CD4-positive, alpha-beta T cell (primary cell): ENCODE measurements at regions not wholly inside any gene's neighbourhood (a gene's known extent, or its start where the extent isn't known, plus 50 kb on each side); places are given as distances from the start of the nearest gene placed in this dataset.

Source experiments
- ATAC-seq: fragments of 200-7000 bp; cut with Tn5 transposase; one replicate; pipeline ENCODE4 v1.10.0; 2022; ENCODE audit warnings: mild to moderate bottlenecking; ENCODE audit not compliant: poor library complexity
- CTCF ChIA-PET: fragments of 350-600 bp; sonication (Branson Sonifier 250); formaldehyde crosslinking; loops from one replicate; lab custom pipeline; 2021; ENCODE audit warnings: antibody characterized with exemption, inconsistent platforms; lab: Charles Lee
- POLR2A ChIA-PET: fragments of 350-600 bp; sonication (Branson Sonifier 250); formaldehyde crosslinking; loops from one replicate; lab custom pipeline; 2021; ENCODE audit warnings: antibody characterized with exemption, inconsistent platforms; lab: Charles Lee
- DNase-seq, 14 experiments: peaks; one replicate each; pipeline ENCODE4 v3.0.0-alpha.2; 2013 to 2020; ENCODE audit warnings: mixed read lengths in 2 of 14
- H3K27ac ChIP-seq, 2 donors: one replicate each; pipeline versions ENCODE4 v1.5.1 to v1.7.0; 2013; ENCODE audit warnings: low read length in 2 of 2, low read depth in 1 of 2, mild to moderate bottlenecking in 1 of 2
- H3K27me3 ChIP-seq, 2 experiments: 1 replicate in 1 of 2; 2 replicates in 1 of 2; pipeline versions ENCODE4 v1.6.1 to v1.7.0; 2013; ENCODE audit warnings: low read length in 2 of 2, control low read depth in 1 of 2, mild to moderate bottlenecking in 1 of 2, moderate library complexity in 1 of 2; ENCODE audit not compliant: insufficient read depth in 2 of 2, control insufficient read depth in 1 of 2
- H3K36me3 ChIP-seq: one replicate; pipeline ENCODE4 v1.6.1; 2013; ENCODE audit warnings: low read length, control low read depth; ENCODE audit not compliant: insufficient read depth
- H3K4me1 ChIP-seq: one replicate; pipeline ENCODE4 v1.6.1; 2013; ENCODE audit warnings: low read length, control low read depth; ENCODE audit not compliant: insufficient read depth
- H3K4me3 ChIP-seq: one replicate; pipeline ENCODE4 v1.5.1; 2013; ENCODE audit warnings: mild to moderate bottlenecking, low read length, moderate library complexity
- H3K9me3 ChIP-seq, 2 experiments: 1 replicate in 1 of 2; 2 replicates in 1 of 2; pipeline versions ENCODE4 v1.6.1 to v1.7.0; 2013; ENCODE audit warnings: low read length in 2 of 2, mild to moderate bottlenecking in 2 of 2, control low read depth in 1 of 2, moderate library complexity in 1 of 2; ENCODE audit not compliant: control insufficient read depth in 1 of 2, insufficient read depth in 1 of 2
- H3K27ac Mint-ChIP-seq: one replicate; pipeline ENCODE4 v1.8.0; 2020; ENCODE audit warnings: mixed read lengths
- H3K27me3 Mint-ChIP-seq: one replicate; pipeline ENCODE4 v1.8.0; 2021; ENCODE audit warnings: mixed read lengths
- H3K36me3 Mint-ChIP-seq: one replicate; pipeline ENCODE4 v1.8.0; 2021; ENCODE audit warnings: low read depth, mixed read lengths
- H3K4me1 Mint-ChIP-seq: one replicate; pipeline ENCODE4 v1.8.0; 2021; ENCODE audit warnings: low read depth, mixed read lengths
- H3K4me3 Mint-ChIP-seq: one replicate; pipeline ENCODE4 v1.8.0; 2020; ENCODE audit warnings: mild to moderate bottlenecking, mixed read lengths
- H3K9me3 Mint-ChIP-seq: one replicate; pipeline ENCODE4 v1.8.0; 2020; ENCODE audit warnings: mixed read lengths
- intact Hi-C, 2 experiments: fragments of 100-400 bp; cut with DNase I in 1 of 2; cut with micrococcal nuclease in 1 of 2; formaldehyde crosslinking; loops; one replicate each; pipeline versions ENCODE4 v1.15.1 to v1.9.0; 2023 to 2025; cut with DNase I, micrococcal nuclease
- TF ChIP-seq, protein P1 (sequence below): fragments of 200-600 bp; IDR thresholded peaks from one replicate; pipeline ENCODE4 v1.8.0; 2022; ENCODE audit warnings: antibody characterized with exemption, mild to moderate bottlenecking

DNA sequence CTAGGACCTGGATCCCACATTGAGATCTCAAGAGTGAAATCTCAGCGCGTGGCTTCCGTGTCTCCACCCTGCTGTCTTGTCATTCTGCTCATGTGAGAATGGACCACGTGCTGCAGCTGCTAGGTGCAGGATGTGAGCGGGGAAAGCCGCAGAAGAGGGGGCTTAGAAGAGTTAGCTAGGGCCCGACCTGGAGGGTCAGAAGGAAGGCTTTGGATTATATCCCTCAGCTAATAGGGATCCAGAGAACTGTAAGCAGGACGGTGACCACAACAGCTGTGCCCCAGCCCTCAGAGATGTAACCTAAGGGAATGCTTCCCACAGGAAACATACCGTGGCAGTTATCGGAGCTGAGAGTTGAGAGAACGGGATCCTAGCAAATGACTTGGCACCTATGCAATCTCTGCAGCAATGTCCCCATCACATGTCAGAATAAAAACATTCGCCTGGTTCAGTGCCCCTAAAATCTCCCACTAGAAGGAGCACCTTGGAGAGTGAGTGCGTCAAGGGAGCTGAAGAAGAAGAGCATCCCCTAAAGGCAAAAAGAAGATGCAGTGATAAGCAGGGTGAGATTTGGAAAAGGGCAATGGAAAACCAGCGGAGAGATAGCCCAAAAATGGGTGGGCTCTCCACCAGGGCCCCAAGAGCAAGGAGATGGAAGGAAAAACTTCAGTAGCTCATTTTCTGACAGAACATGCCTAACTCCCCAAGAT lies 76.9 kb upstream of the ST8SIA2 start:
- Histone ChIP-seq H3K9me3 (no peaks in the 10 kb centered on the region), H3K4me3 (no peak overlapping the region), H3K4me1 (no peaks in the 10 kb centered on the region), H3K27ac (no peak overlapping the region), H3K36me3 (no peaks in the 10 kb centered on the region), H3K27me3 (peaks cover 0 to 9% of the 10 kb centered on the region in 2 experiments)
- Mint-ChIP-seq H3K4me1 (no peaks in the 10 kb centered on the region), H3K27me3 (peaks cover 43% of the 10 kb centered on the region), H3K9me3 (peaks cover 4% of the 10 kb centered on the region), H3K27ac (no peak overlapping the region), H3K36me3 (no peaks in the 10 kb centered on the region), H3K4me3 (no peak overlapping the region)
- intact Hi-C loops: no loop called here
- DNase-seq (no peak), ATAC-seq (no peak)
- TF ChIP-seq, protein P1, sequence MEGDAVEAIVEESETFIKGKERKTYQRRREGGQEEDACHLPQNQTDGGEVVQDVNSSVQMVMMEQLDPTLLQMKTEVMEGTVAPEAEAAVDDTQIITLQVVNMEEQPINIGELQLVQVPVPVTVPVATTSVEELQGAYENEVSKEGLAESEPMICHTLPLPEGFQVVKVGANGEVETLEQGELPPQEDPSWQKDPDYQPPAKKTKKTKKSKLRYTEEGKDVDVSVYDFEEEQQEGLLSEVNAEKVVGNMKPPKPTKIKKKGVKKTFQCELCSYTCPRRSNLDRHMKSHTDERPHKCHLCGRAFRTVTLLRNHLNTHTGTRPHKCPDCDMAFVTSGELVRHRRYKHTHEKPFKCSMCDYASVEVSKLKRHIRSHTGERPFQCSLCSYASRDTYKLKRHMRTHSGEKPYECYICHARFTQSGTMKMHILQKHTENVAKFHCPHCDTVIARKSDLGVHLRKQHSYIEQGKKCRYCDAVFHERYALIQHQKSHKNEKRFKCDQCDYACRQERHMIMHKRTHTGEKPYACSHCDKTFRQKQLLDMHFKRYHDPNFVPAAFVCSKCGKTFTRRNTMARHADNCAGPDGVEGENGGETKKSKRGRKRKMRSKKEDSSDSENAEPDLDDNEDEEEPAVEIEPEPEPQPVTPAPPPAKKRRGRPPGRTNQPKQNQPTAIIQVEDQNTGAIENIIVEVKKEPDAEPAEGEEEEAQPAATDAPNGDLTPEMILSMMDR: no peak
- CTCF ChIA-PET: no interaction called here
- POLR2A ChIA-PET: no interaction called here

DNA sequence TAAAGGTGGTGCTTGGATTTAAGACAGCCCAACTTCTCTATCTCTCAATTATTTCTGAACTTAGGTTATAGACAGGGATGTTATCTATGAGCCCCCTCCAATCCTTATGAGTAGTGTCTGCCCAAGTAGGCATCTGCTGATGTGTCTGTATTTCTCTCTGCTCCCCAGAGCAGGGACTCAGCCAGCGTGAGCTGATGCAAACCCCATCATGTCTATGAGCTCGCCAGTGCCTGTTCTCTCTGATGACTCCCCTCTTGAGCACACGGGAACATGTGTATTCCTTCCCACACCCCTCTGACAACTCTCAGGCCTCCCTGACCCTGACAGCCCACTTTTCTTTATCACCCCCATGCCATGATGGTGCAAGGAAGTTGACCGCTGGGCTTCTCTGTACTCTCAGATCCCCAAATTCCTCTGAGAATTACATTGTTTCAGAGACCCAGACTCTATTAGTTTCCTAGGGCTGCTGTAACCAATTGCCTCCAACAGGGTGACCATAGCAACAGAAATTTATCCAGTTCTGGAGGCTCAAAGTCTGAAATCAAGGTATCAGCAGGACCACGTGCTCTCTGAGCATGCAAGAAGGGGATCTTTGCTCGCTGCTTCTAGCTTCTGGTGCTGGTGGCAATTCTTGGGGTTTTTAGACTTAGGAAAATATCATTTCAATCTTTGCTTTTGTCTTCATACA lies 73.5 kb upstream of the ST8SIA2 start:
- Mint-ChIP-seq H3K4me3 (no peak overlapping the region), H3K9me3 (no peaks in the 10 kb centered on the region), H3K36me3 (no peaks in the 10 kb centered on the region), H3K4me1 (no peaks in the 10 kb centered on the region), H3K27me3 (peaks cover 36% of the 10 kb centered on the region), H3K27ac (no peak overlapping the region)
- Histone ChIP-seq H3K4me3 (no peak overlapping the region), H3K4me1 (no peaks in the 10 kb centered on the region), H3K27ac (no peak overlapping the region), H3K27me3 (peaks cover 0 to 9% of the 10 kb centered on the region in 2 experiments), H3K36me3 (no peaks in the 10 kb centered on the region), H3K9me3 (no peaks in the 10 kb centered on the region)
- DNase-seq: no peak
- ChIA-PET POLR2A (no interaction called here), CTCF (no interaction called here)
- TF ChIP-seq, protein P1: no peak
- intact Hi-C loops: no loop called here
- ATAC-seq: no peak

DNA sequence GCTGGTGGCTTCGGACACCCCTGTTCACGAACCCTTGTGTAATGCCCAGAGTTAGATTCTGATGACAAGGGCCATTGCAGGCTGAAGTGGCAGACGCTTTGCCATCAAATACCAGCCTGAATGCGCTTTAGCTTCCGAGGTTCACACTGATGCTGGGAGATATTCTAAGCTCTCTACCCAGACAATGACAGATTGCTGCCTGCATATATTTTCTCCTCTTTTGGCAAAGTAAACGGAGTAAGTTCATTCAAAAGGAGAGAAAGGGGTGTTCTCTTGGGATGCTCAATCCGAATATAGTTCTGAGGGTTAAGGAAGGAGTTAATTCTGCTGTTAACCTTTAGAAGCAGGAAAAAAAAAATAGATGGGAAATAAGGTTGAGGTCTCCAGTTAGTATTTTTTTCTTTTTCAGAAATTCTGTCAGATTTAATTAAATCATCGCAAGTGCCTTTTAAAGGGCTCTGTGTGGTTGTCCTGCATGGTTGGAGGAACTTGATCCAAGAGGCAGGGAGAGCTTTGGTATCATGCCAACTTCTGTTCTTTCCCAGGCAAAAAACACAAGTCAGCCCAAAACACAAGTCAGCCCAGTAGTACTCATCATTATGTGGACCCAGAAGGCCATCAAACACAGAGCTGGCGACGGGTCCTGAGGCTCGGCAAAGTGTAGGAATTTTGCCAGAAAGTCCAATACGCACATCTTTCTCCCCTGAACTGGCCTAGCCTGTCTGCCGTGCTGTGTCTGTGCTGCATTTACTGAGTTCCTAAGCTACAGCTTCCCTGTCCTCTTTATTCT lies 70.9 kb upstream of the ST8SIA2 start:
- Mint-ChIP-seq H3K9me3 (no peaks in the 10 kb centered on the region), H3K27me3 (peaks cover 26% of the 10 kb centered on the region), H3K27ac (no peak overlapping the region), H3K4me1 (no peaks in the 10 kb centered on the region), H3K36me3 (no peaks in the 10 kb centered on the region), H3K4me3 (no peak overlapping the region)
- Histone ChIP-seq H3K27me3 (peaks cover 0 to 4% of the 10 kb centered on the region in 2 experiments), H3K27ac (no peak overlapping the region), H3K4me1 (no peaks in the 10 kb centered on the region), H3K4me3 (no peak overlapping the region), H3K36me3 (no peaks in the 10 kb centered on the region), H3K9me3 (no peaks in the 10 kb centered on the region)
- DNase-seq (no peak), ATAC-seq (no peak)
- intact Hi-C loops: no loop called here
- ChIA-PET POLR2A (no interaction called here), CTCF (no interaction called here)
- TF ChIP-seq, protein P1: no peak
